ENCODE measurements at regions not wholly inside any gene's neighbourhood (a gene's known extent, or its start where the extent isn't known, plus 50 kb on each side); places are given as distances from the start of the nearest gene placed in this dataset.

DNA sequence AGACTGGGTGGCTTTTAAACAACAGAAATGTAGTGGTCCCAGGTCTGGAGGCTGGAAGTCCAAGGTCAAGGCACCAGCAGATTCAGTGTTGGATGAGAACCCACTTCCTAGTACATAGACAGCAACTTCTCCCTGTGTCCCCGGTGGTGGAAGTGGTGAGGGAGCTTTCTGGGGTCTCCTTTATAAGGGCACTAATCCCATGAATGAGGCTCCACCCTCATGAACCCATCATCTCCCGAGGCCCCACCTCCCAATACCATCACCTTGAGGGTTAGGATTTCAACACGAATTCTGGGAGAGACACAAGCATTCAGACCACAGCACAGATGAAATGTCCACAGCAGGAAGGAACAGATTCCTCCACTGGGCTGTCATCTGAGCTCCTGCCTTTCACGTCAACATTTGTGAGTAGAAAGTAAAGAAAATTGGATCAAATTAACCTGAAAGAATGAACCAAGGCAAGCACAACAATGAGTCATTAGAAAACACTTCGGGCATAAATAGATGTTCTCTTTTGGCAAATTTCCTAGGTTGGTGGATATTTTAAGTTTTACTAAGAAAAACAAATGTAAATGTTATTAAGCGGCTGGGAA lies 130.7 kb downstream of the RNASET2 start (continued):
- TF ChIP-seq KIAA2018 (CRISPR knock-in tag; IDR thresholded peaks at IDR 0.05; ENCODE audit: borderline replicate concordance) (no peak), YEATS2 (CRISPR knock-in tag; IDR thresholded peaks at IDR 0.05; ENCODE audit: borderline replicate concordance) (no peak), HIC2 (CRISPR knock-in tag; IDR thresholded peaks at IDR 0.05; ENCODE audit: low read depth) (no peak), ZFP82 (CRISPR knock-in tag; IDR thresholded peaks at IDR 0.05; ENCODE audit: borderline replicate concordance) (no peak), HNF1A (IDR thresholded peaks at IDR 0.05; ENCODE audit: low read depth) (no peak), HNF1A (CRISPR knock-in tag; IDR thresholded peaks at IDR 0.05; ENCODE audit: borderline replicate concordance) (no peak)
- TF ChIP-seq, protein P1, sequence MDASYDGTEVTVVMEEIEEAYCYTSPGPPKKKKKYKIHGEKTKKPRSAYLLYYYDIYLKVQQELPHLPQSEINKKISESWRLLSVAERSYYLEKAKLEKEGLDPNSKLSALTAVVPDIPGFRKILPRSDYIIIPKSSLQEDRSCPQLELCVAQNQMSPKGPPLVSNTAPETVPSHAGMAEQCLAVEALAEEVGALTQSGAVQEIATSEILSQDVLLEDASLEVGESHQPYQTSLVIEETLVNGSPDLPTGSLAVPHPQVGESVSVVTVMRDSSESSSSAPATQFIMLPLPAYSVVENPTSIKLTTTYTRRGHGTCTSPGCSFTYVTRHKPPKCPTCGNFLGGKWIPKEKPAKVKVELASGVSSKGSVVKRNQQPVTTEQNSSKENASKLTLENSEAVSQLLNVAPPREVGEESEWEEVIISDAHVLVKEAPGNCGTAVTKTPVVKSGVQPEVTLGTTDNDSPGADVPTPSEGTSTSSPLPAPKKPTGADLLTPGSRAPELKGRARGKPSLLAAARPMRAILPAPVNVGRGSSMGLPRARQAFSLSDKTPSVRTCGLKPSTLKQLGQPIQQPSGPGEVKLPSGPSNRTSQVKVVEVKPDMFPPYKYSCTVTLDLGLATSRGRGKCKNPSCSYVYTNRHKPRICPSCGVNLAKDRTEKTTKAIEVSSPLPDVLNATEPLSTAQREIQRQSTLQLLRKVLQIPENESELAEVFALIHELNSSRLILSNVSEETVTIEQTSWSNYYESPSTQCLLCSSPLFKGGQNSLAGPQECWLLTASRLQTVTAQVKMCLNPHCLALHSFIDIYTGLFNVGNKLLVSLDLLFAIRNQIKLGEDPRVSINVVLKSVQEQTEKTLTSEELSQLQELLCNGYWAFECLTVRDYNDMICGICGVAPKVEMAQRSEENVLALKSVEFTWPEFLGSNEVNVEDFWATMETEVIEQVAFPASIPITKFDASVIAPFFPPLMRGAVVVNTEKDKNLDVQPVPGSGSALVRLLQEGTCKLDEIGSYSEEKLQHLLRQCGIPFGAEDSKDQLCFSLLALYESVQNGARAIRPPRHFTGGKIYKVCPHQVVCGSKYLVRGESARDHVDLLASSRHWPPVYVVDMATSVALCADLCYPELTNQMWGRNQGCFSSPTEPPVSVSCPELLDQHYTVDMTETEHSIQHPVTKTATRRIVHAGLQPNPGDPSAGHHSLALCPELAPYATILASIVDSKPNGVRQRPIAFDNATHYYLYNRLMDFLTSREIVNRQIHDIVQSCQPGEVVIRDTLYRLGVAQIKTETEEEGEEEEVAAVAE (CRISPR knock-in tag; IDR thresholded peaks at IDR 0.05; ENCODE audit: borderline replicate concordance): no peak

Measured in HepG2 (cell line).